T-helper 1 cell treated with Interleukin-12 subunit alpha and Interleukin-12 subunit beta and Interleukin-4 antibody, amounts not matched to agents 30 μg/mL and 1 μg/mL, for 36 hours (primary cell): ENCODE measurements at regions not wholly inside any gene's neighbourhood (a gene's known extent, or its start where the extent isn't known, plus 50 kb on each side); places are given as distances from the start of the nearest gene placed in this dataset.

ENCODE experiments used
- H3K27ac Mint-ChIP-seq: one replicate; pipeline ENCODE4 v1.8.0; 2021; ENCODE audit warnings: mild to moderate bottlenecking, mixed read lengths
- H3K27me3 Mint-ChIP-seq: one replicate; pipeline ENCODE4 v1.8.0; 2021; ENCODE audit warnings: low read depth, mixed read lengths
- H3K36me3 Mint-ChIP-seq: one replicate; pipeline ENCODE4 v1.8.0; 2021; ENCODE audit warnings: low read depth, mixed read lengths
- H3K4me1 Mint-ChIP-seq: one replicate; pipeline ENCODE4 v1.8.0; 2021; ENCODE audit warnings: low read depth, mixed read lengths
- H3K4me3 Mint-ChIP-seq: one replicate; pipeline ENCODE4 v1.8.0; 2021; ENCODE audit warnings: mild to moderate bottlenecking, moderate library complexity, mixed read lengths
- H3K9me3 Mint-ChIP-seq: one replicate; pipeline ENCODE4 v1.8.0; 2021; ENCODE audit warnings: mixed read lengths

DNA sequence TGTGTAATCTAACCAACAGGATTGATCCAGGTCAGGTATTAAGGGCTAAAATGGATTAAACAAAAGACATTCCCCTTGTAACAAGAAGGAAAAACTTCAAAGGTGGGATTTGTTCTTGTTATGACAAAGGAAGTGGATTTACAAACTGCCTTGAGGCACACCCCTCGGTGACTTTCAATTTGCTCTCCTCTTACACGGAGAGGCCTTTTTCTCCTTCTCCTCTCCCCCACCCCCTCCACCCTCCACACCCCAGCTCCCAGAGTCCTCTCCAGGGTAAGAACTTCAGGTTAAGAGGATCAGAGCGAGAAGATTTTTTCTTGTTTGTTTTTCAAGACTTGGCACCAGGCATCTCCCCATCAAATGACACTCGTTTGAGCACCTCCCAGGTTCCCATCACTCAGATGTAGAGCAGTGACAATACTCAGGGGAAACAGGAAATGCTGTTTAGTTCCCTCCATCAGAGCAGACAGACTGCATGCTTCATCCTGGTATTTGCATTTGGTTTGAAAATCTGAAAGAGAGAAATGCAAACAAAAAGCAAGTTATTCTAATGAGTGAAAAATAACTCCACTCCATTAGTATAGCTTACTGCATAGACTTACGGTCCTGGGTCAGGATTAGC is 77.6 kb upstream of the TMEM260 start:
- H3K4me1 Mint-ChIP-seq, result peaks cover 3% of the 10 kb centered on the region
- H3K36me3 Mint-ChIP-seq, result no peaks in the 10 kb centered on the region
- H3K4me3 Mint-ChIP-seq, result no peak overlapping the region
- H3K27ac Mint-ChIP-seq, result no peak overlapping the region
- H3K27me3 Mint-ChIP-seq, result peaks cover 5% of the 10 kb centered on the region
- H3K9me3 Mint-ChIP-seq, result no peaks in the 10 kb centered on the region

DNA sequence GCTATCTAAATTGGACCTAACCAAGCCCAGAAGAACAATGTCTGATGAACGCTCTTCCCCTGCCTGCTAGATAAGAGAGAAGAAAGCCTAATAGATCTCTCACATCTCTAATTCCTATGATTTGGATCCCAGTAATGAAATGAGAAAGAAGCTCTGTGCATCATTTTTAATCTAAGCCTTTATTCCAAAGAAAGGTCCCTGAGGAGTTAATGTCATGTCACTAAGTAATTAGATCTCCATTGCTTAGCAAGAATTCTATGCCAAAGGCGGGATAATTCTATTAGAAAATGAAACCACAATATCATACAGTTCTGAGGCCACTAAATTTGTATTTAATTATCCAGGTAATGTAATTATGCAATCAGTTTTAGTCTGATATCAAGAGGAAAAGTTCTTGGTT is 74.2 kb upstream of the TMEM260 start:
- H3K4me3 Mint-ChIP-seq, result no peak overlapping the region
- H3K27me3 Mint-ChIP-seq, result peaks cover 10% of the 10 kb centered on the region
- no peaks in the 10 kb centered on the region for H3K9me3 Mint-ChIP-seq
- H3K4me1 Mint-ChIP-seq, result peaks cover 3% of the 10 kb centered on the region
- H3K36me3 Mint-ChIP-seq, result no peaks in the 10 kb centered on the region
- no peak overlapping the region for H3K27ac Mint-ChIP-seq

DNA sequence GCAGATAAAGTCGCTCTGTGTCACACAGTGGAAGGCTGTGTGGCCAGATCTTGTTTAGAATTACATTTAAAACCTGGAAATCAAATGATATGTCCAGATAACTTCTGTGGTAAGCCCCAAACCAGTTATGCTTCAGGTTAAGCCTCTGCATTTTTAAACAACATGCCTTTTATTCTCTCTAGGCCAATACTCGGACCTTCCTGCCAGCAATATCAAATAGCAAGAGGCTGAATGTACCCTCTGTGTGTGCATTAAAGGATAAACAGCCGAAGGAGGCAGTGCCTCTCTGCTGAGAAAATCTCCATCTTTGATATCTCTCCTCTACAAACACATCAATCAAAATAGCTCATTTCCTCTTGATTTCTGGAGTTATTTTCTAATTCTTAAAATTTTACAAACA is 67.1 kb upstream of the TMEM260 start:
- Mint-ChIP-seq H3K4me3 (no peak overlapping the region), H3K36me3 (no peaks in the 10 kb centered on the region), H3K4me1 (no peaks in the 10 kb centered on the region), H3K27me3 (peaks cover 5% of the 10 kb centered on the region), H3K9me3 (no peaks in the 10 kb centered on the region), H3K27ac (no peak overlapping the region)

DNA sequence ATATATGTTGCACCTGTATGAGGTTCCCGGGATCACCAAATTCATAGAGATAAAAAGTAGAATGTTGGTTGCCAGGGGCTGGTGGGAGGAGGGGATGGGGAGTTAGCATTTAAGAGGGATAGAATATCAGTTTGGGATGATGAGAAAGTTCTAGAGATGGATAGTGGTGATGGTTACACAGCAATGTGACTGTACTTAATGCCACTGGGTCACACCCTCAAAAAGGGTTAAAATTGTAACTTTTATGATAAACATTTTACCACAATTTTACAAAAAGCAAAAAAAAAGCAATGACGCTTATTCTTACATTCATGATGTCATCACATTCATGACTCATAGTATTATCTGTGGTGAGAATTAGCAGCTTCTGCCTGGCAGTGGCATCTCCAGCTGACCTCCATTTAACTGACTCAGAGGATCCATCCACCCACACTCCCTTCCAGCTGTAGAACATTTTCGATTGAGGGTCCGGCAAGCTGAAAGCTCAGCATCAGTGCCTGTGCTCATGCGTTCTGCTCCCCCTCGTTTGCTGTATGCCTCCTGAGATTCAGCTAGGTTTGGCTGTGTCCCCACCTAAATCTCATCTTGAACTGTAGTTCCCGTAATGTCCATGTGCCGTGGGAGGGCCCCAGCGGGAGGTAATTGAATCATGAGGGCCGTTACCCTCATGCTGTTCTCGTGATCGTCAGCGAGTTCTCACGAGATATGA is 64.8 kb upstream of the TMEM260 start:
- Mint-ChIP-seq H3K4me3 (no peak overlapping the region), H3K36me3 (no peaks in the 10 kb centered on the region), H3K27ac (no peak overlapping the region), H3K27me3 (peaks cover 8% of the 10 kb centered on the region), H3K4me1 (no peaks in the 10 kb centered on the region), H3K9me3 (no peaks in the 10 kb centered on the region)

DNA sequence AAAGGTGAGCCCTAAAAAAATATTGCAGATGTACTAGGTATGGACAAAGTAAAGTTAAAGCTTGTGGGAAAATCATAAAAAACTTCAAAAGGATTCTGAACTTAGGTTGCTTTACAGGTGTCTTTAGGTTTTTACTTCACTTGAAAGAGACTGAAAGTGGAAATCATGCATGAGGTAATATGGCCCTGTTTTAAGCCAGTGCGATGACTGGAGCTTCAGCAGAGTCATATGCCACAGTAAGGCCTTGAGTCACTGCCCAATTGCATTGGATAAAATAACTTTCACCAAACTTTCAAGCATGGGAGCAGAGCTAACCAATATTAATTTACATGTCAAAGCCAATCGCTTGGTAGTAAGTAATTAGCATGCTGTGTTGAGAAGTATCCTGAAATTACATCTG is 63.9 kb upstream of the TMEM260 start:
- Mint-ChIP-seq H3K9me3 (no peaks in the 10 kb centered on the region), H3K27me3 (peaks cover 8% of the 10 kb centered on the region), H3K4me3 (no peak overlapping the region), H3K4me1 (no peaks in the 10 kb centered on the region), H3K27ac (no peak overlapping the region), H3K36me3 (no peaks in the 10 kb centered on the region)

DNA sequence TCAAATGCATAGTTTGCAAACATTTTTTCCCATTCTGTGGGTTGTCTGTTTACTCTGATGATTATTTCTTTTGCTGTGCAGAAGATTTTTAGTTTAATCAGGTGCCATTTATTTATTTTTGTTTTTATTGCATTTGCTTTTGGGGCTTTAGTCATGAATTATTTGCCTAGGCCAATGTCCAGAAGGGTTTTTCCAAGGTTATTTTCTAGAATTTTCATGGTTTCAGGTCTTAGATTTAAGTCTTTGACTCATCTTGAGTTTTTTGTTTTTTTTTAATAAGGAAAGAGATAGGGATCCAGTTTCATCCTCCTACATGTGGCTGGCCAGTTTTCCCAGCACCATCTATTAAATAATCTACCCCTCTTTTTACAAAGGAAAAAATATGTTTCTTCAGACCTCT is 57.2 kb upstream of the TMEM260 start:
- H3K4me3 Mint-ChIP-seq, result no peak overlapping the region
- peaks cover 32% of the 10 kb centered on the region for H3K27me3 Mint-ChIP-seq
- H3K9me3 Mint-ChIP-seq, result no peaks in the 10 kb centered on the region
- no peak overlapping the region for H3K27ac Mint-ChIP-seq
- H3K4me1 Mint-ChIP-seq, result no peaks in the 10 kb centered on the region
- H3K36me3 Mint-ChIP-seq, result no peaks in the 10 kb centered on the region

DNA sequence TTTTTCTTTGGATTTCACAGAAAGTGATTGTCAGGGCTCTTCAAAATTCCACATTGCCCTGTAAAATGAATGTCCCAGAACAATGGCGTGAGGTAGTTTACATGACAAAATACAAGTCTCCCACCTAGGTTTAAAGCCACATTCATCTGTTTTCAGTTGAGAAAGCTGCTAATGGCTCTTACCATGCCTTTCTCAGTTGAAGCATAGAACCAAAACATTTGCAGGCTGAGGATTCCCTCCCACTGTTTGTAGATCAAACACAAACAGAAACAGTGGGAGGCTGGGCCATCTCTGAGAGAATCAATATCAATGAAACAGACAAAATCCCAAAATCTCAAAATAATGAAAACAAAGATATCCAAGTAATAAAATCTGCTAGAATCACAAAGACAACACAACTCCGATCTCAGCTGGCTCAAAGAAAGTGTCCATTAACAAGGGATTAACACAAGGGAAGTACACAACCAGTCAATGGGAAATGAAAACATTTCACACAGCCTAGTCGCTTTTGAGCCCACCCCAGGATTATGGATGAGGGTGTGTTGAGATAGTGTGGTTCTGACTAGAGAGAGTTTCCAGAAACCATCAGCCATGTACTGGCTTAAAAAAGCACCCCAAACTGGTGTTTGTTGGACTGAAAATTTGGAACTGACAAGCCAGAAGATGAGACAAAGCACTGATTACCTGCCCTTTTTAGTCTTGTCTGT is 54.5 kb upstream of the TMEM260 start:
- Mint-ChIP-seq H3K9me3 (no peaks in the 10 kb centered on the region), H3K27ac (no peak overlapping the region), H3K4me3 (no peak overlapping the region), H3K27me3 (peaks cover 24% of the 10 kb centered on the region), H3K36me3 (no peaks in the 10 kb centered on the region), H3K4me1 (no peaks in the 10 kb centered on the region)

DNA sequence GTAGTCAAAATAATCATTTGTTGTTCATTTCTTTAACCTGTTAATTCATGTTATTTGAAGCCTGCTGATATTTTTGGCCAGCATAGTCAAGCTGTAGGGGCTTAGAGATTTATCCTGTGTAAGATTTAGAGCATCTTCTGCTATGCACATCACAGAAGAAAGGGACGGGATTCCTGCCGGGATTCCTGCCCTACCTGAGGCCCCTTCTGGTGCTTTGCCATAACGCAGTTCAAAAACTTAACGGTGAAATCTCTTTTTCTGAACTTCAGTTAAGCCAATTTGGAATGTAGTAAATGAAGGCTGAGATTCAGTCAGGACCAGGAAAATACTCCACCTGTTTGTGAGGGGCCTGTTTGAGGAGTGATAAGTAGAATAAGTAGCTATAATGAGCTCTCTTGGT is 50.7 kb upstream of the TMEM260 start:
- no peak overlapping the region for H3K4me3 Mint-ChIP-seq
- no peaks in the 10 kb centered on the region for H3K36me3 Mint-ChIP-seq
- H3K27me3 Mint-ChIP-seq, result peaks cover 15% of the 10 kb centered on the region
- H3K4me1 Mint-ChIP-seq, result no peaks in the 10 kb centered on the region
- H3K27ac Mint-ChIP-seq, result no peak overlapping the region
- H3K9me3 Mint-ChIP-seq, result no peaks in the 10 kb centered on the region
